Stimulated activated CD8-positive, alpha-beta memory T cell treated with anti-CD3 and anti-CD28 coated beads, Interleukin-4, amount 100 ng/mL, for 48 hours (primary cell): ENCODE measurements at regions not wholly inside any gene's neighbourhood (a gene's known extent, or its start where the extent isn't known, plus 50 kb on each side); places are given as distances from the start of the nearest gene placed in this dataset.
"Not testable (repeated sequence)": the region's sequence is repeated elsewhere in the genome, so short reads cannot be mapped to it uniquely, and the experiment has no call there.

Source experiments
- DNase-seq: peaks from one replicate; pipeline ENCODE4 v3.0.0-alpha.2; 2020

GRCh38 chr3:35446896-35447295, 192.4 kb upstream of the ARPP21 start:
- DNase-seq, result no peak

- DNase-seq, result no peak
These were observed 191.2 kb upstream of the ARPP21 start for GRCh38 chr3:35448121-35448520.

DNA sequence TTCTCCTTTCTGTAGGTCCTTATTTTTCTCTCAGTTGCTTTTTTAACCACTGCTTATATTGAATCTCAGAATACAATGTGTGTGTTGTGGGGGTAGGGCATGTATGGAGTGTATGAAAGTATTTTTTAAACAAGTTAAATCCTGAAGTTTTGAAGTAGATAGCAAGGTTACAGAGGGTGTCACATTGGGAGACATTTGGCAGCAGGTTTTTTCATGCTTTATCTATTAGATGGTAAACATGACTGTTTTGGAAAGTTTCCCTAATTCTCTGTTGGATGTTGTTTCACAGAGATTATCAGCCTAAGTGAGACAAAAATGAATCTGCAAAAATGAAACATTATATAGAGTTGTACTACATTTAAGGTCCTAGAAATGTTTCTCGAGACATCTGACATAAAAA, 190.6 kb upstream of the ARPP21 start:
- no peak for DNase-seq

DNA sequence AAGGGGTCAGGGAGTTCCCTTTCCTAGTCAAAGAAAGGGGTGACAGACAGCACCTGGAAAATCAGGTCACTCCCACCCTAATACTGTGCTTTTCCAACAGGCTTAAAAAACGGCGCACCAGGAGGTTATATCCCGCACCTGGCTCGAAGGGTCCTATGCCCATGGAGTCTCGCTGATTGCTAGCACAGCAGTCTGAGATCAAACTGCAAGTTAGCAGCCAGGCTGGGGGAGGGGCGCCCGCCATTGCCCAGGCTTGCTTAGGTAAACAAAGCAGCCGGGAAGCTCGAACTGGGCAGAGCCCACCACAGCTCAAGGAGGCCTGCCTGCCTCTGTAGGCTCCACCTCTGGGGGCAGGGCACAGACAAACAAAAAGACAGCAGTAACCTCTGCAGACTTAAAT, 184.5 kb upstream of the ARPP21 start:
- not testable (repeated sequence) for DNase-seq

- no peak for DNase-seq
These were observed 165.4 kb upstream of the ARPP21 start for GRCh38 chr3:35473956-35474355.

GRCh38 chr3:35482566-35482965, 156.8 kb upstream of the ARPP21 start:
- DNase-seq, result not testable (repeated sequence)

DNA sequence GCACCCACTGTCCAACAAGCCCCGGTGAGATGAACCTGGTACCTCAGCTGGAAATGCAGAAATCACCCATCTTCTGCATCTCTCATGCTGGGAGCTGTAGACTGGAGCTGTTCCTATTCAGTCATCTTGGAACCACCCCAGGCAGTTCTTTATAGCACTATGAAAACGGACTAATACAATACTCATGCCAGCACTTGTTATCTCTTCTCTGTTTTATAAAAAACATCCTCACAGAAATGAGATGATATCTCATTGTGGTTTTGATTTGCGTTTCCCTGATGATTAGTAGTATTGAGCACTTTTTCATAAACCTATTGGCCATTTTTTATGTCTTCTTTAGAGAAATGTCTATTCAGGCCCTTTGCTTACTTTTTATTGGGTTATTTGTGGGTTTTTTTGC, 156.2 kb upstream of the ARPP21 start:
- no peak for DNase-seq

GRCh38 chr3:35484929-35485530, 154.3 kb upstream of the ARPP21 start:
- DNase-seq, result no peak

GRCh38 chr3:35486295-35486694, 153.0 kb upstream of the ARPP21 start:
- no peak for DNase-seq

GRCh38 chr3:35487376-35487775, 151.9 kb upstream of the ARPP21 start:
- DNase-seq, result no peak

GRCh38 chr3:35488526-35488925, 150.8 kb upstream of the ARPP21 start:
- DNase-seq, result no peak

DNA sequence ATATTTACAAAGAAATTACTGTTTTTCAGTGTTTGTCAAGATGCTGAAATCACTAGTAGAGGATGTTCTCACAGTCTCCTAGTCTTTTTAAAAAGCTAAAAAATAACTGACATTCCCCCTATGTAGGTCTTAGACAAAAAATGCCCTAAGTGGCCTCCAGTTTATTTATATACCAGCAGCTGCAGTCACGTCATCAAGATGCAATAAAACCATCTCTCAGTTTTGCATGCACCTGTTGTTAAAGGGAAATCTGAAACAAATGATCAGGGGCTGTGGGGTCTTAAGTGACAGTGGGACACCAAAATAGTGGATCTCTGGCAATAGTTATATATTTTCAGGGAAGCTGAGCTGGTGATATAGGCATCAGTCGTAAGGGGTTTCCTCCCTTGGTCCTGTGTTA, 146.5 kb upstream of the ARPP21 start:
- DNase-seq, result no peak

DNA sequence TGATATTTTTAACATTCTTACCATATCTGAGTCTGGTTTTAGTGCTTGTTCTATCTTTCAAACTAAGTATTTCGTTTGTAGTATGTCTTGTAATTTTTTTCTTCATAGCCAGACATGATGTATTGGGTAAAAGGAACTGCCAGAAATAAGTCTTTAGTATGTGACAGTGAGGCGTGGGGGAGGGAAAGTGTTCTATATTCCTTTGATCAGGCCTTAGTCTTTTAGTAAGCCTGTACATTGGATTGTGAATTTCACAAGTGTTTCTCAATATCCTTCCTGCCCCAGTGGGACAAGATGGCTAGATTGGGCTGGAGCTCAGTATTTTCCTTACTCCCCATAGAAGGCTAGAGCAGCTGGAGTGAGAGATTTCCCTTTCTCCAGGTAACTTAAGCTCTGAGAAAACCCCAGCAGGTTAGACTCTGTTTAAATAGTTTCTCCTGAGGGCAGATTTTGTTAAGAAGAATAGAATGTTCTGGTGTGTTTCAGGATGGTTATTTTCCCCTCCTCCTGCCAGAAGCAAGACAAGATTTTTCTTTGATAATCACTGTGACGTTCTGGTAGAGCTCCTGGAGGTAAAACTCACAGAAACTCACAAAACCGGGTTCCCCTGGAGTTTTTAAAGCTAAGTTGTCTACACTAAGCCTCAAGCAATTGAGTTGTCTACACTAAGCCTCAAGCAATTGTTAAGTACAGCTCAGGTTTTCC, 140.7 kb upstream of the ARPP21 start:
- DNase-seq, result no peak

- DNase-seq, result no peak
These were observed 138.5 kb upstream of the ARPP21 start for GRCh38 chr3:35500641-35501350.

- no peak for DNase-seq
These were observed 136.6 kb upstream of the ARPP21 start for GRCh38 chr3:35502699-35503098.

DNA sequence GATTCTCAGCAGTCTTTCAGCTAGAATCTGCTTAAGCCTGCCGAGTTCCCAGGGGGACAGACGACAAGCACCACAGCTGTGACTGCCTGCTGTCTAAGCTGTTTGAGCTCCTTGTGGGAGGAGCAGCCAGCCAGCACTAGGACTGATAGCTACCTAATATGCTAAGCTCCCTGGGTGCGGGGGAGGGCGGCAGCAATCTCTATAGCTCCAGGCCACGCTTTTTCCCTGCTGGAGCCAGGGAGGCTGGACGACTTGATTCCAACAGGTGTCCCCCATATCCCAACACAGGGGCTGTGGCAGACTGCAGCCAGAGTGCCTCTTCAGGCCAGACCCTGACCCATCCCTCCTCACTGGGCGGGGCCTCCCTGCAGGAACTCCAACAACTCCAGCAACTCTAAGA, 134.1 kb upstream of the ARPP21 start:
- no peak for DNase-seq

DNA sequence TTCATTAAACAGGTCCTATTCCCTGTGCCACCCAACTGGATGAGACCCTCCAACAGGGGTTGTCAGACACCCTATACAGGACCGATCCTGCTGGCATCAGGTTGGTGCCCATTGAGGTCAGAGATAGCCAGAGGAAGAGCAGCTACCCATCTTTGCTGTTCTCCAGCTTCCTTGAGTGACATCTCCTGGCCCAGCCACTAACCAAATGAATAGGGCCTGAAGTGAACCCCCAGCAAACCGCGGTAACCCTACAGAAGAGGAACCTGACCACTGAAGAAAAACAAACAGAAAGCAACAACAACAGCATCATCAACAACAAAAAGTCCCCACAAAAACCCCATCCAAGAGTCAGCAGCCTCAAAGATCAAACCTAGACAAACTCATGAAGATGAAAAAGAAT, 133.6 kb upstream of the ARPP21 start:
- no peak for DNase-seq

DNA sequence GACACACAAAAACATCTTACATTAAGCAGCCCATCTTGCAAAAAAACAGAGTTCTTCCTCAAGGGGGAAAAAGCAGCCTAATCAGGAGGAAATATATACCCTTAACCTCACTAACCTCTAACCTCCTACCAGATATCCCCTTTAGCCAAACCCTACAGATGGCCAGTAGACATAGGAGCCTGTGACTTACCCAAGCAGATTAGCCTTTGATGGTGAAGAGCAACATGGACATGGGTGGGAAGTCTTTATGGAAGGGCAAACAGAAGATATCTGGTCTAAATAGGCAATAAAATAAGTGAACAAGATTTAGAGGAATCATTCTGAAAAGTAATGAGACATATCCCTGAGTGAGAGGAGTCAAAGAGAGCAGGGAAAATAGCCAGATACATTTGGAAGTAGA, 119.4 kb upstream of the ARPP21 start:
- no peak for DNase-seq

DNA sequence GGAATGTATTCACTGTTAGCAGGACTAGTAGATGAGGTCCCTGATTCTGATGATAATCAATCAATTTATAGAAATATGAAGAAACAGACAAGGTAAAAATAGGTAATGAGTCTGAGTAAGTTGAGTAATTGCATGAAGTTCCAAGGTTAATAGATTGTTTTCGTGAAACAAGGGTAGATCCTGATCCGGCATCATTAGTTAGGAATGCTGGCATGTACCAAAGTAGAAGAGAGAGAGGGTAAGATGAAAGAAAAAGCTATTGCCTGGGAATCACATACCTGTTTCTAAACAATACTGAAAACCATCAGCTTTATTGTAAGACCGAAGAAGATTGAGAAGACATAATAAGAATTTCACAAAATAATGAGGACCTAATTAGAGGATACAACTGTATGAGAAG, 118.1 kb upstream of the ARPP21 start:
- no peak for DNase-seq

- no peak for DNase-seq
These were observed 116.9 kb upstream of the ARPP21 start for GRCh38 chr3:35522450-35522849.

- DNase-seq, result no peak
These were observed 116.3 kb upstream of the ARPP21 start for GRCh38 chr3:35523074-35523473.

DNA sequence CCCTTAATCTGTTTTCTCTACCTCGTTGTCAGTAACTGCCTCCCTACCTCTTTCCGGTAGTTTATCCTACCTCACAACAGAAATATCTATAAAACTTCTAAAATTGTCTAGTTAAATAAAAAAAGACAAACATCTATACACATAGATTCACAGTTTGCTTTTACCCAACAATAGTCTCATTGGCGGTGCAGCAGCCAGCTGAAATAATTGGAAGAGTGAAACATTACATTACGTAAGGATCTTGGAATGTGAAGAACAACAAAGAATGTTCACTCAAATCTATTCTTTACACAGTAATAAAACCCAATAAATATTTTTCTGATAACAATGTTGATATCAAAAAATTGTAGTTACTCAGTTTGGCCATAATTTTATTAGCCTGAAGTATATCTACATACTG, 115.5 kb upstream of the ARPP21 start:
- DNase-seq, result no peak

DNA sequence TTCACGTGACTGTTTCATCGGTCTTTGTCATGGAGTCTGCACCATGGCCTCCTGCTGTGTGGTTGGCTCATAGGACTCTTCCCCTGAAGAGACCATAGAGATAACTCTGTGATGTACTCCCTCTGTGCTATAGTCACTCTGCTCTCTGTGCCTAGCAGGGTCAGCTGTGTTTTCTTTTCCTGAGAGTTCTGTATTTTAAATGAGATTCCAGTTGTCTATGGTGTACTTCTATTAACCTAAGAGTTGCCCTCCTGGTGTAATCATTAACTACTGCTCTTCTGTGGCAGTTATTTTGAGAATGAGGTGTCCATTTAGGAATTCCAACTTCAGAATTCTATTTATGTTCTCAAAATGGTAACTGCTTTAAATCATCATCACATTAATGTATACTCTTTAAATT, 114.5 kb upstream of the ARPP21 start:
- no peak for DNase-seq

- DNase-seq, result no peak
These were observed 110.6 kb upstream of the ARPP21 start for GRCh38 chr3:35528728-35529127.
